ENCODE measurements at regions not wholly inside any gene's neighbourhood (a gene's known extent, or its start where the extent isn't known, plus 50 kb on each side); places are given as distances from the start of the nearest gene placed in this dataset.
"Not testable (repeated sequence)": the region's sequence is repeated elsewhere in the genome, so short reads cannot be mapped to it uniquely, and the experiment has no call there.

GRCh38 chr10:64574371-64574770, 1053.2 kb downstream of the REEP3 start:
- no peak overlapping the region for H3K27ac Mint-ChIP-seq
- ATAC-seq (no peak), DNase-seq (no peak)
- H3K4me3 Mint-ChIP-seq = no peak overlapping the region
- peaks cover 7% of the 10 kb centered on the region for H3K9me3 Mint-ChIP-seq (ENCODE audit: low read depth)
- H3K27me3 Mint-ChIP-seq = no peaks in the 10 kb centered on the region
- H3K4me1 Mint-ChIP-seq = no peaks in the 10 kb centered on the region
- no peaks in the 10 kb centered on the region for H3K36me3 Mint-ChIP-seq
- CTCF ChIA-PET = no interaction called here

GRCh38 chr10:64576497-64576896, 1055.3 kb downstream of the REEP3 start:
- H3K4me3 Mint-ChIP-seq = no peak overlapping the region
- H3K9me3 Mint-ChIP-seq (ENCODE audit: low read depth) = peaks cover 7% of the 10 kb centered on the region
- ATAC-seq = no peak
- no peaks in the 10 kb centered on the region for H3K27me3 Mint-ChIP-seq
- CTCF ChIA-PET = interaction anchor here (0.7 kb wide), 1 partner anchor 1332 kb away, joined by 4 read pairs; no protein-coding TSS in a partner anchor
- H3K4me1 Mint-ChIP-seq = no peaks in the 10 kb centered on the region
- no peak for DNase-seq
- H3K36me3 Mint-ChIP-seq = no peaks in the 10 kb centered on the region
- H3K27ac Mint-ChIP-seq = no peak overlapping the region

- H3K9me3 Mint-ChIP-seq (ENCODE audit: low read depth) = peaks cover 12% of the 10 kb centered on the region
- H3K27me3 Mint-ChIP-seq, H3K4me1 Mint-ChIP-seq, H3K4me3 Mint-ChIP-seq, CTCF ChIA-PET, DNase-seq, ATAC-seq, H3K36me3 Mint-ChIP-seq, H3K27ac Mint-ChIP-seq: not testable (repeated sequence)
Observed at GRCh38 chr10:64578757-64579156, 1057.6 kb downstream of the REEP3 start.

GRCh38 chr10:64586934-64587503, 1065.8 kb downstream of the REEP3 start:
- Mint-ChIP-seq H3K9me3 (ENCODE audit: low read depth) (peaks cover 24% of the 10 kb centered on the region), H3K4me3 (no peak overlapping the region), H3K4me1 (no peaks in the 10 kb centered on the region), H3K36me3 (no peaks in the 10 kb centered on the region), H3K27me3 (no peaks in the 10 kb centered on the region), H3K27ac (no peak overlapping the region)
- no peak for ATAC-seq
- CTCF ChIA-PET = no interaction called here
- no peak for DNase-seq

GRCh38 chr10:64594072-64594471, 1072.9 kb downstream of the REEP3 start:
- no peaks in the 10 kb centered on the region for H3K36me3 Mint-ChIP-seq
- H3K4me1 Mint-ChIP-seq = no peaks in the 10 kb centered on the region
- DNase-seq (no peak), ATAC-seq (no peak)
- H3K27me3 Mint-ChIP-seq = no peaks in the 10 kb centered on the region
- peaks cover 10% of the 10 kb centered on the region for H3K9me3 Mint-ChIP-seq (ENCODE audit: low read depth)
- no peak overlapping the region for H3K27ac Mint-ChIP-seq
- no peak overlapping the region for H3K4me3 Mint-ChIP-seq
- CTCF ChIA-PET = no interaction called here

GRCh38 chr10:64598600-64598999, 1077.4 kb downstream of the REEP3 start:
- H3K36me3 Mint-ChIP-seq = no peaks in the 10 kb centered on the region
- no peak for ATAC-seq
- no peak overlapping the region for H3K4me3 Mint-ChIP-seq
- no peak overlapping the region for H3K27ac Mint-ChIP-seq
- H3K4me1 Mint-ChIP-seq = no peaks in the 10 kb centered on the region
- H3K9me3 Mint-ChIP-seq (ENCODE audit: low read depth) = no peaks in the 10 kb centered on the region
- no peak for DNase-seq
- CTCF ChIA-PET = no interaction called here
- no peaks in the 10 kb centered on the region for H3K27me3 Mint-ChIP-seq

- Mint-ChIP-seq H3K27me3 (no peaks in the 10 kb centered on the region), H3K27ac (no peak overlapping the region), H3K36me3 (no peaks in the 10 kb centered on the region), H3K9me3 (ENCODE audit: low read depth) (peaks cover 2% of the 10 kb centered on the region), H3K4me3 (no peak overlapping the region), H3K4me1 (no peaks in the 10 kb centered on the region)
- ATAC-seq = no peak
- CTCF ChIA-PET = no interaction called here
- no peak for DNase-seq
Observed at GRCh38 chr10:64601298-64601697, 1080.1 kb downstream of the REEP3 start.

GRCh38 chr10:64617085-64617484, 1095.9 kb downstream of the REEP3 start:
- no peaks in the 10 kb centered on the region for H3K4me1 Mint-ChIP-seq

GRCh38 chr10:64619102-64619501, 1097.9 kb downstream of the REEP3 start:
- no peaks in the 10 kb centered on the region for H3K4me1 Mint-ChIP-seq
- no peak for DNase-seq
- CTCF ChIA-PET = no interaction called here
- H3K27ac Mint-ChIP-seq = no peak overlapping the region
- no peaks in the 10 kb centered on the region for H3K27me3 Mint-ChIP-seq
- ATAC-seq = no peak
- no peak overlapping the region for H3K4me3 Mint-ChIP-seq
- no peaks in the 10 kb centered on the region for H3K36me3 Mint-ChIP-seq
- peaks cover 7% of the 10 kb centered on the region for H3K9me3 Mint-ChIP-seq (ENCODE audit: low read depth)

More at GRCh38 chr10:64617085-64617484, 1095.9 kb downstream of the REEP3 start:
- no peak overlapping the region for H3K27ac Mint-ChIP-seq
- no peaks in the 10 kb centered on the region for H3K27me3 Mint-ChIP-seq
- H3K9me3 Mint-ChIP-seq (ENCODE audit: low read depth) = peaks cover 7% of the 10 kb centered on the region
- no peak for DNase-seq
- no peaks in the 10 kb centered on the region for H3K36me3 Mint-ChIP-seq
- CTCF ChIA-PET = no interaction called here
- no peak overlapping the region for H3K4me3 Mint-ChIP-seq
- no peak for ATAC-seq

GRCh38 chr10:64626924-64627323, 1105.7 kb downstream of the REEP3 start:
- Mint-ChIP-seq H3K27ac (no peak overlapping the region), H3K4me1 (no peaks in the 10 kb centered on the region), H3K36me3 (no peaks in the 10 kb centered on the region), H3K27me3 (no peaks in the 10 kb centered on the region), H3K4me3 (no peak overlapping the region), H3K9me3 (ENCODE audit: low read depth) (peaks cover 4% of the 10 kb centered on the region)
- no peak for ATAC-seq
- no peak for DNase-seq
- CTCF ChIA-PET = no interaction called here

GRCh38 chr10:64630534-64630933, 1109.3 kb downstream of the REEP3 start:
- H3K27ac Mint-ChIP-seq = no peak overlapping the region
- no peak for ATAC-seq
- no peaks in the 10 kb centered on the region for H3K4me1 Mint-ChIP-seq
- H3K27me3 Mint-ChIP-seq = no peaks in the 10 kb centered on the region
- no peak overlapping the region for H3K4me3 Mint-ChIP-seq
- H3K36me3 Mint-ChIP-seq = no peaks in the 10 kb centered on the region
- no peak for DNase-seq
- CTCF ChIA-PET = no interaction called here
- peaks cover 4% of the 10 kb centered on the region for H3K9me3 Mint-ChIP-seq (ENCODE audit: low read depth)

GRCh38 chr10:64635906-64636305, 1114.7 kb downstream of the REEP3 start:
- CTCF ChIA-PET = no interaction called here
- Mint-ChIP-seq H3K9me3 (ENCODE audit: low read depth) (no peaks in the 10 kb centered on the region), H3K27ac (no peak overlapping the region), H3K4me3 (no peak overlapping the region), H3K4me1 (no peaks in the 10 kb centered on the region), H3K36me3 (no peaks in the 10 kb centered on the region), H3K27me3 (no peaks in the 10 kb centered on the region)
- DNase-seq (no peak), ATAC-seq (no peak)

- Mint-ChIP-seq H3K9me3 (ENCODE audit: low read depth) (no peaks in the 10 kb centered on the region), H3K4me1 (no peaks in the 10 kb centered on the region), H3K4me3 (no peak overlapping the region), H3K27me3 (no peaks in the 10 kb centered on the region), H3K36me3 (no peaks in the 10 kb centered on the region), H3K27ac (no peak overlapping the region)
- CTCF ChIA-PET = no interaction called here
- ATAC-seq = no peak
- no peak for DNase-seq
Observed at GRCh38 chr10:64636461-64636860, 1115.3 kb downstream of the REEP3 start.

GRCh38 chr10:64637939-64638338, 1116.7 kb downstream of the REEP3 start:
- no peak for DNase-seq
- no peaks in the 10 kb centered on the region for H3K27me3 Mint-ChIP-seq
- ATAC-seq = no peak
- H3K4me1 Mint-ChIP-seq = no peaks in the 10 kb centered on the region
- H3K36me3 Mint-ChIP-seq = no peaks in the 10 kb centered on the region
- H3K27ac Mint-ChIP-seq = no peak overlapping the region
- CTCF ChIA-PET = no interaction called here
- peaks cover 3% of the 10 kb centered on the region for H3K9me3 Mint-ChIP-seq (ENCODE audit: low read depth)
- no peak overlapping the region for H3K4me3 Mint-ChIP-seq

- peaks cover 7% of the 10 kb centered on the region for H3K9me3 Mint-ChIP-seq (ENCODE audit: low read depth)
- no peaks in the 10 kb centered on the region for H3K36me3 Mint-ChIP-seq
- DNase-seq = no peak
- H3K27me3 Mint-ChIP-seq = no peaks in the 10 kb centered on the region
- CTCF ChIA-PET = no interaction called here
- ATAC-seq = no peak
- H3K27ac Mint-ChIP-seq = no peak overlapping the region
- no peak overlapping the region for H3K4me3 Mint-ChIP-seq
- H3K4me1 Mint-ChIP-seq = no peaks in the 10 kb centered on the region
Observed at GRCh38 chr10:64648915-64649314, 1127.7 kb downstream of the REEP3 start.

Data from activated CD8-positive, alpha-beta memory T cell treated with anti-CD3 and anti-CD28 coated beads, Interleukin-2, amount 10 ng/mL, durations not matched to agents 7 days and 5 days (primary cell).